ENCODE measurements at regions not wholly inside any gene's neighbourhood (a gene's known extent, or its start where the extent isn't known, plus 50 kb on each side); places are given as distances from the start of the nearest gene placed in this dataset.
"Not testable (repeated sequence)": the region's sequence is repeated elsewhere in the genome, so short reads cannot be mapped to it uniquely, and the experiment has no call there.

DNA sequence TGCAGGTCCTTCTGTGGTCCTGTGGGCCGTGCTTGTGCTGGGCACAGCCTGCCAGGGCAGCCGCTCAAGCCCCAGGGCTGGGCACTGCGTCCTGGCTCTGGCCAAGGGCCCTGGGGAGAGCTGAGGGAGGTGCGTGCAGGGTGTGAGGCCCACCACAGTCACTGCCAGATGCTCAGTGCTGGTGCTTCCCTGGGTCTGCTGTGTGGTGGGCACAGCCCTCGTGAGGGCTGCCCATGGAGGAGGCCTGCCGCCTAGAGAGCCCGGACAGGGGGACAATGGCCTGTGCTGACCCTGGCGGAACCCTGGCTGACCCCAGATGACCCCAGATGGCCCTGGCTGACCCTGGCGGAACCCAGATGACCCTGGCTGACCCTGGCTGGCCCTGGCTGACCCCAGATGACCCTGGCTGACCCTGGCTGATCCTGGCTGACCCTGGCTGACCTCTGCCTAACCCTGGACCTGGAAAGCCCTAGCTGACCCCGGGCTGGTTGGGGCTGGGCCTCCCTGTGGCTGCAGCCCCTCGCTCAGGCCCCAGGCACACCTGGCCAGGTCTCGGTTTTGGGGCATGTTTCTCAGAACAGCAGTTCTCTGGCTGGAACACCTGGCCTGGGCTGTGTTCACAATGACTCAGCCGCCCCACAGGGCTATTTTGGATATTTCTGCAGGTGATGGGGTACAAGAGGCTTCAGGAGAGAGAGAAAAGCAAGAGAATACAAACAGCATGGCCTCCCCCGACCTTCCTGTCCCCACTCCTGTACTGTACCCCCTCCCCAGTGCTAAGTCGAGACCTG is 55.4 kb downstream of the TMEM121 start:
- no peaks in the 10 kb centered on the region for H3K4me1 ChIP-seq (ENCODE audit: control insufficient read depth, insufficient read depth, low read length)
- H3K9me3 ChIP-seq (ENCODE audit: control insufficient read depth, insufficient read depth, low read depth, low read length) = peaks cover 43% of the 10 kb centered on the region; the same call in 1 of the 2 replicates
- no peaks in the 10 kb centered on the region for H3K36me3 ChIP-seq (ENCODE audit: control insufficient read depth, insufficient read depth, low read length)
- H3K27me3 ChIP-seq (ENCODE audit: control insufficient read depth, insufficient read depth, low read length) = peaks cover 11% of the 10 kb centered on the region; the same call in 1 of the 2 replicates
- H3K27ac ChIP-seq (ENCODE audit: low read depth, low read length) = no peak overlapping the region
- no peak overlapping the region for H3K9ac ChIP-seq (ENCODE audit: low read length)
- no peak overlapping the region for H3K4me3 ChIP-seq (ENCODE audit: low read depth, low read length)

DNA sequence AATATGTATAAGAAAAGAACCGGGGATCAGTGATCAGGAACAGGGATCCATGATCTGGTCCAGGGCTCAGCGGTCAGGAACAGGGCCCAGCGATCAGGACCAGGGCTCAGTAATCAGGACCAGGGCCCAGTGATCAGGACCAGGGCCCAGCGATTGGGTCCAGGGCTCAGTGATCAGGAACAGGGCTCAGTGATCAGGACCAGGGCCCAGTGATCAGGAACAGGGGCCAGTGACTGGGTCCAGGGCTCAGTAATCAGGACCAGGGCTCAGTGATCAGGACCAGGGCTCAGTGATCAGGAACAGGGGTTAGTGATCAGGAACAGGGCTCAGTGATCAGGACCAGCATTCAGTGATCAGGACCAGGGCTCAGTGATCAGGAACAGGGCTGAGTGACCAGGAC is 56.3 kb downstream of the TMEM121 start:
- no peak overlapping the region for H3K4me3 ChIP-seq (ENCODE audit: low read depth, low read length)
- H3K36me3 ChIP-seq (ENCODE audit: control insufficient read depth, insufficient read depth, low read length) = no peaks in the 10 kb centered on the region
- H3K4me1 ChIP-seq (ENCODE audit: control insufficient read depth, insufficient read depth, low read length) = no peaks in the 10 kb centered on the region
- H3K27ac ChIP-seq (ENCODE audit: low read depth, low read length) = no peak overlapping the region
- H3K9me3 ChIP-seq (ENCODE audit: control insufficient read depth, insufficient read depth, low read depth, low read length) = peaks cover 35% of the 10 kb centered on the region; the same call in 1 of the 2 replicates
- H3K9ac ChIP-seq (ENCODE audit: low read length) = no peak overlapping the region
- H3K27me3 ChIP-seq (ENCODE audit: control insufficient read depth, insufficient read depth, low read length) = peaks cover 7% of the 10 kb centered on the region; the same call in 1 of the 2 replicates

DNA sequence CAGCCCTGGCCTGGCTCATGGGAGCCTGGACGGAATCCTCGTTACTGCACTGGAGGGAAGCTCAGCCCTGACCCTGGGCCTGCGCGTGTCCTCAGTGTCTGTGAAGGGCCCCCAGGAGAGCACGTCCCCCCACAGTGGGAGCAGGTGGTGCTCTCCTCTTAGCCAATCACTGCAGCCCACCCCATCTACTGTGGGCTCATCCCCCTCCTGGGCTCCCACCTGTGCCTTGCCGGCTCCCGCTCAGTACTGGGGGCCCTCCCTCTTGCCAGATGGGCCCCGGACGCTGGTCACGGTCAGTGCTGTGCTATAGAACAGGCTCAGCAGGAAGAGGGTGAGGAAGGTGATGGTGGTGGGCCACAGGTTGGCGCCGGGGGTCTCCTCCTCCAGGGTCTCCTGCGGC is 57.5 kb downstream of the TMEM121 start:
- not testable (repeated sequence) for H3K36me3 ChIP-seq (ENCODE audit: control insufficient read depth, insufficient read depth, low read length); H3K4me3 ChIP-seq (ENCODE audit: low read depth, low read length); H3K4me1 ChIP-seq (ENCODE audit: control insufficient read depth, insufficient read depth, low read length); H3K27ac ChIP-seq (ENCODE audit: low read depth, low read length); H3K9ac ChIP-seq (ENCODE audit: low read length); H3K27me3 ChIP-seq (ENCODE audit: control insufficient read depth, insufficient read depth, low read length)
- peaks cover 36% of the 10 kb centered on the region; the same call in 1 of the 2 replicates for H3K9me3 ChIP-seq (ENCODE audit: control insufficient read depth, insufficient read depth, low read depth, low read length)

DNA sequence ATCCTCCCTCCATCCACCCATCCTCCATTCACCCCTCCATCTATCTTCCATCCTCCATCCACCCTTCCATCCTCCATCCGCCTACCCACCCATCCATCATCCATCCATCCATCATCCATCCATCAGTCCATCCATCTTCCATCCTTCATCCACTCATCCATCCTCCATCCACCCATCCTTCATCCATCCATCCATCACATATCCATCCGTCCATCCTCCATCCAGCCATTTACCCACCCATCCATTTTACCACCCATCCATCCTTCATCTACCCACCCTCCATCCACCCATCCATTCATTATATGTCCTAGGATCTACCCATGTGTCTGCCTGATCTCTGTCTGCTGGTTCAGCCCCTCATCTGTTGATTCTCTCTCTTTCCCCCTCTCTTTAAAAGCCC is 58.9 kb downstream of the TMEM121 start:
- peaks cover 46% of the 10 kb centered on the region; the same call in 1 of the 2 replicates for H3K9me3 ChIP-seq (ENCODE audit: control insufficient read depth, insufficient read depth, low read depth, low read length)
- H3K36me3 ChIP-seq (ENCODE audit: control insufficient read depth, insufficient read depth, low read length); H3K27me3 ChIP-seq (ENCODE audit: control insufficient read depth, insufficient read depth, low read length); H3K4me3 ChIP-seq (ENCODE audit: low read depth, low read length); H3K27ac ChIP-seq (ENCODE audit: low read depth, low read length); H3K4me1 ChIP-seq (ENCODE audit: control insufficient read depth, insufficient read depth, low read length); H3K9ac ChIP-seq (ENCODE audit: low read length): not testable (repeated sequence)

GRCh38 chr14:105585722-105586121 is 59.3 kb downstream of the TMEM121 start:
- H3K36me3 ChIP-seq (ENCODE audit: control insufficient read depth, insufficient read depth, low read length); H3K4me3 ChIP-seq (ENCODE audit: low read depth, low read length); H3K9ac ChIP-seq (ENCODE audit: low read length); H3K27ac ChIP-seq (ENCODE audit: low read depth, low read length); H3K4me1 ChIP-seq (ENCODE audit: control insufficient read depth, insufficient read depth, low read length); H3K27me3 ChIP-seq (ENCODE audit: control insufficient read depth, insufficient read depth, low read length): not testable (repeated sequence)
- peaks cover 43% of the 10 kb centered on the region; the same call in 1 of the 2 replicates for H3K9me3 ChIP-seq (ENCODE audit: control insufficient read depth, insufficient read depth, low read depth, low read length)

DNA sequence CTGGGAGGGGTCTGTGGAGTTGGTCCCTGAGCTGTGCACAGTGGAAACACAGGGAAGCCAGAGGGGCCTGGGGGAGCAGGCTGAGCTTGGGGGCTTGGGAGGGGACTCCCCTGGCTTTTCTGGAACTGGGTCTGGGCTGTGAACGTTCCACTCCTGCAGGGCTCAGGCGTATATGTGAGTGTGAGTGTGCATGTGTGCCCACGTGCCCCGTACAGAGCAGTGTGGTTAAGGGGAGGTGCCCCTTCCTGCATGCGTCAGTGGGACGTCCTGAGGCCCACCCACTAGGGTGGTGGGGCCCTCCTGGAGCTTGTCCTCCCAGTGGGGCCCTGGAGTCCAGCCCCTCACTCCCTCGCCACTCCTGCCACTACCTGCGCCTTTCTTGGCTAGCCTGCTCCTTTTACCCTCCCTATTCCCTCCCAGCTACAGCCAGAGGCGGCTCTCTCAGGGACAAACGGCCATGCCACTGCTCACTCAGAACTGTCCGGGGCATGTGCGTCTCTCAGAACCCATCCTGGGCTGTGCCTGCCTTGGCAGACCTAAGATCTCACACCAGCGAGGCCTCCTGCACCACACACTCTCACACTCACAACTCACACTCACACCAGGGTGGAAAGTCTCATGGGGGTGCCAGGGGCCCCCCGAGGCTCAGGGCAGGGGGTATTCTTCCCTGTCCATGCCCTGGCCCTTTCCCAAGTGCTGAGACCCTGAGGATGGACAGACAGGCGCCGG is 59.9 kb downstream of the TMEM121 start:
- not testable (repeated sequence) for H3K36me3 ChIP-seq (ENCODE audit: control insufficient read depth, insufficient read depth, low read length); H3K9ac ChIP-seq (ENCODE audit: low read length); H3K27me3 ChIP-seq (ENCODE audit: control insufficient read depth, insufficient read depth, low read length); H3K4me3 ChIP-seq (ENCODE audit: low read depth, low read length); H3K27ac ChIP-seq (ENCODE audit: low read depth, low read length); H3K4me1 ChIP-seq (ENCODE audit: control insufficient read depth, insufficient read depth, low read length)
- peaks cover 44% of the 10 kb centered on the region; the same call in 1 of the 2 replicates for H3K9me3 ChIP-seq (ENCODE audit: control insufficient read depth, insufficient read depth, low read depth, low read length)

- H3K9me3 ChIP-seq (ENCODE audit: control insufficient read depth, insufficient read depth, low read depth, low read length) = peaks cover 37% of the 10 kb centered on the region; the same call in 1 of the 2 replicates
- not testable (repeated sequence) for H3K27ac ChIP-seq (ENCODE audit: low read depth, low read length); H3K27me3 ChIP-seq (ENCODE audit: control insufficient read depth, insufficient read depth, low read length)
Observed at GRCh38 chr14:105587034-105587433, 60.7 kb downstream of the TMEM121 start.

GRCh38 chr14:105587482-105588235 is 61.3 kb downstream of the TMEM121 start:
- not testable (repeated sequence) for H3K9ac ChIP-seq (ENCODE audit: low read length); H3K27me3 ChIP-seq (ENCODE audit: control insufficient read depth, insufficient read depth, low read length); H3K36me3 ChIP-seq (ENCODE audit: control insufficient read depth, insufficient read depth, low read length); H3K27ac ChIP-seq (ENCODE audit: low read depth, low read length); H3K4me3 ChIP-seq (ENCODE audit: low read depth, low read length); H3K4me1 ChIP-seq (ENCODE audit: control insufficient read depth, insufficient read depth, low read length)
- H3K9me3 ChIP-seq (ENCODE audit: control insufficient read depth, insufficient read depth, low read depth, low read length) = peaks cover 33% of the 10 kb centered on the region; the same call in 1 of the 2 replicates

More at GRCh38 chr14:105587034-105587433, 60.7 kb downstream of the TMEM121 start:
- H3K4me1 ChIP-seq (ENCODE audit: control insufficient read depth, insufficient read depth, low read length); H3K36me3 ChIP-seq (ENCODE audit: control insufficient read depth, insufficient read depth, low read length); H3K9ac ChIP-seq (ENCODE audit: low read length); H3K4me3 ChIP-seq (ENCODE audit: low read depth, low read length): not testable (repeated sequence)

- H3K36me3 ChIP-seq (ENCODE audit: control insufficient read depth, insufficient read depth, low read length) = no peaks in the 10 kb centered on the region
- peaks cover 28% of the 10 kb centered on the region; the same call in 1 of the 2 replicates for H3K9me3 ChIP-seq (ENCODE audit: control insufficient read depth, insufficient read depth, low read depth, low read length)
- H3K4me1 ChIP-seq (ENCODE audit: control insufficient read depth, insufficient read depth, low read length) = no peaks in the 10 kb centered on the region
- no peak overlapping the region for H3K27ac ChIP-seq (ENCODE audit: low read depth, low read length)
- H3K4me3 ChIP-seq (ENCODE audit: low read depth, low read length) = no peak overlapping the region
- H3K27me3 ChIP-seq (ENCODE audit: control insufficient read depth, insufficient read depth, low read length) = no peaks in the 10 kb centered on the region
- no peak overlapping the region for H3K9ac ChIP-seq (ENCODE audit: low read length)
Observed at GRCh38 chr14:105588236-105588860, 62.0 kb downstream of the TMEM121 start.

DNA sequence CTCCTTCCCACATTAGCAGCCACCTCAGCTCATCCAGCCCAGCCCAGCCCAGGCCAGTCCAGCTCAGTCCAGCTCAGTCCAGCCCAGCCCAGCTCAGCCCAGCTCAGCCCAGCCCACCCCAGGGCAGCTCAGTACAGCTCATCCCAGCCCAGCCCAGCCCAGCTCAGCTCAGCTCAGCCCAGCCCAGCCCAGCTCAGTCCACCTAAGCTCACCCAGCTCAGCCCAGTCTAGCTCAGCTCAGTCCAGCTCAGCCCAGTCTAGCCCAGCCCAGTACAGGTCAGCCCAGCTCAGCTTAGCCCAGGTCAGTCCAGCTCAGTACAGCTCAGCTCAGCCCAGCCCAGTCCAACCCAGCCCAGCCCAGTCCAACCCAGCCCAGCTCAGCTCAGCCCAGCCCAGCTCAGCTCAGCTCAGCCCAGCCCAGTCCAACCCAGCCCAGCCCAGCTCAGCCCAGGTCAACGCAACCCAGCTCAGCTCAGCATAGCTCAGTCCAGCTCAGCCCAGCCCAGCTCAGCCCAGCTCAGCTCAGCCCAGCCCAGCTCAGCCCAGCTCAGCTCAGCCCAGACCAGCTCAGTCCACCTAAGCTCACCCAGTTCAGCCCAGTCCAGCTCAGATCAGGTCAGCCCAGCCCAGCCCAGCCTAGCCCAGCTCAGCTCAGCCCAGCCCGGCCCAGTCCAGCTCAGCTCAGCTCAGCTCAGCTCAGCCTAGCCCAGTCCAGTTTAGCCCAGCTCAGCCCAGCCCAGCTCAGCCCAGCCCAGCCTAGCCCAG is 63.0 kb downstream of the TMEM121 start:
- Histone ChIP-seq H3K4me1 (ENCODE audit: control insufficient read depth, insufficient read depth, low read length) (no peaks in the 10 kb centered on the region), H3K27me3 (ENCODE audit: control insufficient read depth, insufficient read depth, low read length) (no peaks in the 10 kb centered on the region), H3K9me3 (ENCODE audit: control insufficient read depth, insufficient read depth, low read depth, low read length) (peaks cover 25% of the 10 kb centered on the region; the same call in 1 of the 2 replicates), H3K4me3 (ENCODE audit: low read depth, low read length) (no peak overlapping the region), H3K9ac (ENCODE audit: low read length) (no peak overlapping the region), H3K36me3 (ENCODE audit: control insufficient read depth, insufficient read depth, low read length) (no peaks in the 10 kb centered on the region), H3K27ac (ENCODE audit: low read depth, low read length) (no peak overlapping the region)

Measured in HUES6 (cell line).